HEK293 (cell line): ENCODE measurements at regions not wholly inside any gene's neighbourhood (a gene's known extent, or its start where the extent isn't known, plus 50 kb on each side); places are given as distances from the start of the nearest gene placed in this dataset.

Experiments used
- CTCF ChIP-seq: fragments of 450-650 bp; formaldehyde crosslinking; IDR thresholded peaks from 2 replicates; pipeline ENCODE4 v1.5.1; 2016; ENCODE audit warnings: missing biosample characterization, missing genetic modification characterization
- ZBTB7A ChIP-seq: fragments of 450-650 bp; formaldehyde crosslinking; IDR thresholded peaks from 2 replicates; pipeline ENCODE4 v1.5.1; 2016; ENCODE audit warnings: low read depth, missing biosample characterization, missing genetic modification characterization
- TF ChIP-seq, protein P1 (sequence below): fragments of 450-650 bp; formaldehyde crosslinking; IDR thresholded peaks from 2 replicates; pipeline ENCODE4 v1.5.1; 2016; ENCODE audit warnings: missing biosample characterization, missing genetic modification characterization, low read depth

- TF ChIP-seq CTCF (tag by site-specific recombination): no peak
- TF ChIP-seq, protein P1, sequence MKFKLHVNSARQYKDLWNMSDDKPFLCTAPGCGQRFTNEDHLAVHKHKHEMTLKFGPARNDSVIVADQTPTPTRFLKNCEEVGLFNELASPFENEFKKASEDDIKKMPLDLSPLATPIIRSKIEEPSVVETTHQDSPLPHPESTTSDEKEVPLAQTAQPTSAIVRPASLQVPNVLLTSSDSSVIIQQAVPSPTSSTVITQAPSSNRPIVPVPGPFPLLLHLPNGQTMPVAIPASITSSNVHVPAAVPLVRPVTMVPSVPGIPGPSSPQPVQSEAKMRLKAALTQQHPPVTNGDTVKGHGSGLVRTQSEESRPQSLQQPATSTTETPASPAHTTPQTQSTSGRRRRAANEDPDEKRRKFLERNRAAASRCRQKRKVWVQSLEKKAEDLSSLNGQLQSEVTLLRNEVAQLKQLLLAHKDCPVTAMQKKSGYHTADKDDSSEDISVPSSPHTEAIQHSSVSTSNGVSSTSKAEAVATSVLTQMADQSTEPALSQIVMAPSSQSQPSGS (tag by site-specific recombination): no peak
- TF ChIP-seq ZBTB7A (tag by site-specific recombination): no peak
These were observed 354.6 kb upstream of the ADGRL2 start for GRCh38 chr1:81446000-81446669.
